SK-N-SH treated with all-trans-retinoic acid at 6 μM for 48 hours (cell line): ENCODE measurements at regions not wholly inside any gene's neighbourhood (a gene's known extent, or its start where the extent isn't known, plus 50 kb on each side); places are given as distances from the start of the nearest gene placed in this dataset.

Experiments
- ATAC-seq: fragments of 200-7000 bp; cut with Tn5 transposase; 3 replicates; pipeline ENCODE4 v1.9.1; 2020; ENCODE audit warnings: mild to moderate bottlenecking, moderate library complexity
- ARNTL ChIP-seq: fragments of 450-650 bp; formaldehyde crosslinking; IDR thresholded peaks from 2 replicates; pipeline ENCODE4 v1.5.0; 2020; ENCODE audit warnings: low read depth, mild to moderate bottlenecking, moderate library complexity, borderline replicate concordance
- BACH2 ChIP-seq: fragments of 250-450 bp; sonication (Bioruptor Pico); IDR thresholded peaks from 2 replicates; pipeline ENCODE4 v1.9.0; 2021; ENCODE audit warnings: mild to moderate bottlenecking, borderline replicate concordance
- CREB5 ChIP-seq: fragments of 250-450 bp; sonication (Bioruptor Pico); IDR thresholded peaks from 2 replicates; pipeline ENCODE4 v1.5.1; 2020; ENCODE audit warnings: low read depth, mild to moderate bottlenecking, moderate library complexity
- CSDC2 ChIP-seq: fragments of 250-450 bp; sonication (Bioruptor Pico); IDR thresholded peaks from 2 replicates; pipeline ENCODE4 v1.5.0; 2020; ENCODE audit warnings: mild to moderate bottlenecking, moderate library complexity
- CSRNP3 ChIP-seq: fragments of 250-450 bp; sonication (Bioruptor Pico); IDR thresholded peaks from 2 replicates; pipeline ENCODE4 v1.5.1; 2021; ENCODE audit warnings: mild to moderate bottlenecking, moderate library complexity
- ESRRG ChIP-seq: fragments of 250-450 bp; sonication (Bioruptor Pico); IDR thresholded peaks from 2 replicates; pipeline ENCODE4 v1.6.1; 2021; ENCODE audit warnings: mild to moderate bottlenecking
- GLIS3 ChIP-seq: fragments of 250-450 bp; sonication (Bioruptor Pico); IDR thresholded peaks from 2 replicates; pipeline ENCODE4 v1.5.0; 2020; ENCODE audit warnings: mild to moderate bottlenecking, moderate library complexity
- ISL1 ChIP-seq: fragments of 250-450 bp; sonication (Bioruptor Pico); IDR thresholded peaks from 2 replicates; pipeline ENCODE4 v2.1.2; 2022; ENCODE audit warnings: mild to moderate bottlenecking, moderate library complexity
- OSR1 ChIP-seq: fragments of 250-450 bp; sonication (Bioruptor Pico); IDR thresholded peaks from 2 replicates; pipeline ENCODE4 v1.8.0; 2022; ENCODE audit warnings: moderate library complexity, mild to moderate bottlenecking, inconsistent platforms
- PATZ1 ChIP-seq: fragments of 250-450 bp; sonication (Bioruptor Pico); IDR thresholded peaks from 2 replicates; pipeline ENCODE4 v1.8.0; 2020; ENCODE audit warnings: mild to moderate bottlenecking, moderate library complexity, borderline replicate concordance
- POU6F1 ChIP-seq: fragments of 250-450 bp; sonication (Bioruptor Pico); IDR thresholded peaks from 2 replicates; pipeline ENCODE4 v1.8.0; 2021; ENCODE audit warnings: low read depth, mild to moderate bottlenecking, moderate library complexity, borderline replicate concordance
- PPARA ChIP-seq: fragments of 250-450 bp; sonication (Bioruptor Pico); IDR thresholded peaks from 2 replicates; pipeline ENCODE4 v1.5.0; 2020; ENCODE audit warnings: mild to moderate bottlenecking, borderline replicate concordance
- RARB ChIP-seq: fragments of 250-450 bp; sonication (Bioruptor Pico); IDR thresholded peaks from 2 replicates; pipeline ENCODE4 v1.8.0; 2021; ENCODE audit warnings: mild to moderate bottlenecking, moderate library complexity
- SNAI2 ChIP-seq: fragments of 250-450 bp; sonication (Bioruptor Pico); IDR thresholded peaks from 2 replicates; pipeline ENCODE4 v1.5.0; 2020; ENCODE audit warnings: mild to moderate bottlenecking, moderate library complexity
- TCF4 ChIP-seq: fragments of 250-450 bp; sonication (Bioruptor Pico); IDR thresholded peaks from 2 replicates; pipeline ENCODE4 v1.8.0; 2021; ENCODE audit warnings: mild to moderate bottlenecking, moderate library complexity, borderline replicate concordance
- TOX ChIP-seq: fragments of 250-450 bp; sonication (Bioruptor Pico); IDR thresholded peaks from 2 replicates; pipeline ENCODE4 v1.8.0; 2021; ENCODE audit warnings: mild to moderate bottlenecking, moderate library complexity, borderline replicate concordance
- ZC3H10 ChIP-seq: fragments of 250-450 bp; sonication (Bioruptor Pico); IDR thresholded peaks from 2 replicates; pipeline ENCODE4 v1.5.1; 2021; ENCODE audit warnings: mild to moderate bottlenecking, moderate library complexity
- ZFP3 ChIP-seq: fragments of 250-450 bp; sonication (Bioruptor Pico); IDR thresholded peaks from 2 replicates; pipeline ENCODE4 v1.5.0; 2020; ENCODE audit warnings: mild to moderate bottlenecking, moderate library complexity
- ZFP30 ChIP-seq: fragments of 450-650 bp; formaldehyde crosslinking; IDR thresholded peaks from 2 replicates; pipeline ENCODE4 v1.5.0; 2022; ENCODE audit warnings: mild to moderate bottlenecking, moderate library complexity
- ZNF565 ChIP-seq: fragments of 450-650 bp; formaldehyde crosslinking; conservative IDR thresholded peaks from 2 replicates; pipeline ENCODE4 v1.5.0; 2020; ENCODE audit warnings: low read depth, mild to moderate bottlenecking, moderate library complexity
- ZNF8 ChIP-seq: fragments of 450-650 bp; formaldehyde crosslinking; IDR thresholded peaks from 2 replicates; pipeline ENCODE4 v1.5.0; 2020; ENCODE audit warnings: mild to moderate bottlenecking, moderate library complexity

- TF ChIP-seq SNAI2 (CRISPR knock-in tag) = no peak
- TF ChIP-seq ZNF8 = no peak
- no peak for ATAC-seq
Measured at GRCh38 chr1:215330426-215330825, 236.7 kb upstream of the KCTD3 start.

- TF ChIP-seq RARB (CRISPR knock-in tag) = no peak
- no peak for TF ChIP-seq ESRRG
- TF ChIP-seq POU6F1 = no peak
- TF ChIP-seq ZFP30 (CRISPR knock-in tag) = no peak
- TF ChIP-seq BACH2 (CRISPR knock-in tag) = no peak
- no peak for TF ChIP-seq ZC3H10
- no peak for TF ChIP-seq OSR1
- no peak for TF ChIP-seq ARNTL (CRISPR knock-in tag)
- TF ChIP-seq CREB5 = no peak
- TF ChIP-seq TOX (CRISPR knock-in tag) = no peak
- TF ChIP-seq GLIS3 = no peak
- TF ChIP-seq PATZ1 (CRISPR knock-in tag) = no peak
Measured at GRCh38 chr1:215344539-215344938, 222.6 kb upstream of the KCTD3 start.

GRCh38 chr1:215345208-215345607 lies 221.9 kb upstream of the KCTD3 start:
- no peak for TF ChIP-seq ESRRG
- no peak for TF ChIP-seq PATZ1 (CRISPR knock-in tag)
- no peak for TF ChIP-seq BACH2 (CRISPR knock-in tag)

More at GRCh38 chr1:215344539-215344938, 222.6 kb upstream of the KCTD3 start:
- ATAC-seq = no peak

GRCh38 chr1:215345766-215346165 lies 221.3 kb upstream of the KCTD3 start:
- no peak for ATAC-seq
- no peak for TF ChIP-seq ZFP30 (CRISPR knock-in tag)
- TF ChIP-seq GLIS3 = no peak

More at GRCh38 chr1:215345208-215345607, 221.9 kb upstream of the KCTD3 start:
- ATAC-seq = no peak

GRCh38 chr1:215357901-215358300 lies 209.2 kb upstream of the KCTD3 start:
- ATAC-seq = no peak
- TF ChIP-seq TOX (CRISPR knock-in tag) (no peak), ZFP30 (CRISPR knock-in tag) (no peak), PPARA (CRISPR knock-in tag) (no peak), CSDC2 (no peak), POU6F1 (no peak), ZFP3 (no peak), ZNF565 (CRISPR knock-in tag) (no peak)

- TF ChIP-seq BACH2 (CRISPR knock-in tag) (no peak), CREB5 (no peak), SNAI2 (CRISPR knock-in tag) (no peak), CSDC2 (no peak), ISL1 (no peak), TCF4 (CRISPR knock-in tag) (no peak), CSRNP3 (CRISPR knock-in tag) (no peak), ZFP30 (CRISPR knock-in tag) (no peak), ARNTL (CRISPR knock-in tag) (no peak), TOX (CRISPR knock-in tag) (no peak)
- no peak for ATAC-seq
Measured at GRCh38 chr1:215358356-215358755, 208.7 kb upstream of the KCTD3 start.
